SK-N-SH treated with all-trans-retinoic acid at 6 μM for 48 hours (cell line): ENCODE measurements at regions not wholly inside any gene's neighbourhood (a gene's known extent, or its start where the extent isn't known, plus 50 kb on each side); places are given as distances from the start of the nearest gene placed in this dataset.

Experiments used
- CSDC2 ChIP-seq: fragments of 250-450 bp; sonication (Bioruptor Pico); IDR thresholded peaks from 2 replicates; pipeline ENCODE4 v1.5.0; 2020; ENCODE audit warnings: mild to moderate bottlenecking, moderate library complexity
- GLIS3 ChIP-seq: fragments of 250-450 bp; sonication (Bioruptor Pico); IDR thresholded peaks from 2 replicates; pipeline ENCODE4 v1.5.0; 2020; ENCODE audit warnings: mild to moderate bottlenecking, moderate library complexity
- ZC3H10 ChIP-seq: fragments of 250-450 bp; sonication (Bioruptor Pico); IDR thresholded peaks from 2 replicates; pipeline ENCODE4 v1.5.1; 2021; ENCODE audit warnings: mild to moderate bottlenecking, moderate library complexity
- ZFP30 ChIP-seq: fragments of 450-650 bp; formaldehyde crosslinking; IDR thresholded peaks from 2 replicates; pipeline ENCODE4 v1.5.0; 2022; ENCODE audit warnings: mild to moderate bottlenecking, moderate library complexity

DNA sequence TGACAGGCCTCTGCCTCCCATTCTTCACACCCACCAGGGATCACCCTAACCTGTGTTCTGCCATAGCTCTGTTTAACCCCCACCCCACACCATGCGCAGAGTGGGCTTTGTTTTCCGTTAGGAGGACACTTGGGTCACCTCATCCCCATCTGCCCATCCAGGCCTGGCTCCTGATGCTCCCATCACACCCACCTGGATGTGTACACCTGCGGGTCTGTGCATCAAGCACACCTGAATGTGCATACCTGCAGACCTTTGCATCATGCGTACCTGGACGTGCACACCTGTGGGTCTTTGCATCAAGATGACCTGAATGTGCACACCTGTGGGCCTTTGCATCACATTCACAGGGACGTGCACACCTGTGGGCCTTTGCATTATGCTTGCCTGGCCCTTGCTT, 835.8 kb upstream of the TMEM132C start:
- TF ChIP-seq ZC3H10 (no peak), GLIS3 (no peak), CSDC2 (no peak), ZFP30 (CRISPR knock-in tag) (no peak)
